HG03469 (cell line): ENCODE measurements at regions not wholly inside any gene's neighbourhood (a gene's known extent, or its start where the extent isn't known, plus 50 kb on each side); places are given as distances from the start of the nearest gene placed in this dataset.

Experiments
- ATAC-seq: cut with Tn5 transposase; IDR thresholded peaks from one replicate; pipeline ENCODE4 v1.9.1; 2021; ENCODE audit warnings: mild to moderate bottlenecking, moderate library complexity, moderate number of reproducible peaks; ENCODE audit not compliant: unreplicated experiment

DNA sequence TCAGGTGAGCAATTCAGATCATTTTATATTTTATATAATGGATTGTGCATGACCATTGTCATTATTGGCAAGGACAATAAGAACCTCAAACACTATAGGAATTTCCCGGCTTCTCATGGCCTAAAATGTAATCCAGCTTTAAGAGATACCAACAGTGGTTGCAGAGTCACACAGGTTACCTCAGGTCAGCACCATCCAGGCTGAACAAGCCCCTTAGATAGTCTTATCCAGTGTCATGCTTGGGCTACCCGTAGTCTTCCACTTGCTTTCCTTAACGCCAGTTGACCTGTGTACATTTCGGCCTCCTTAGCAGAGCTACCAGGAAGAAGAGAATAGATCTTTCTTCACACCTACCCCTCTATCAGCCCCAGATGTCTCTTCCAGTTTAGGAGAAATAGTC lies 293.3 kb upstream of the SYT4 start:
- no peak for ATAC-seq

DNA sequence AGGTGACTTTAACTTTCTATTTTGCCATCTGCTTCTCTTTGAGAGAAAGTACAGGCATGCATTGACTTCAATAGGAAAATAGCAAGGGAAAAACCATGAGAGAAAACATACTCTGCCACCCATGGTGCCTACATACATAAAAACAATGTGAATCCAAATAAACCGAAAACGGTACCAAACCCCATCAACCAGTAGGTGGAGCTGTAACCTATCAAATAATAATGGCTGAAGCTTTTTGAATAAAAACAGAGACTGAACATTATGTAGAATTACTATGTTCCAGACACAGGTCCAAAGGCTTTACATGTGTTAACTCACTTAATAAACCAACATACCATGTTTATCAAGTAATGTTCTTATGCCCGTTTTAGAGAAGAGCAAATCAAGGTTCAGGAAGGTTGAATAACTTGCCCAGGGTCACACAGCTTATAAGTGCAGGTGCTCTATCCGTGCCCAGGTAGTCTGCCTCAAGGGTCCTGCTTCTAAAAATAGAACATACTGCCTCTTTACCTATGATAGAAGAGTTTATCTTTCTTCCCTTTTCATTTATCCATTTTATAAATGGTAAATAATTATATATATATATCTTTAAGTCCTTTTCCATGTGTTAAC lies 293.9 kb upstream of the SYT4 start:
- peak; percentile 45 for ATAC-seq

DNA sequence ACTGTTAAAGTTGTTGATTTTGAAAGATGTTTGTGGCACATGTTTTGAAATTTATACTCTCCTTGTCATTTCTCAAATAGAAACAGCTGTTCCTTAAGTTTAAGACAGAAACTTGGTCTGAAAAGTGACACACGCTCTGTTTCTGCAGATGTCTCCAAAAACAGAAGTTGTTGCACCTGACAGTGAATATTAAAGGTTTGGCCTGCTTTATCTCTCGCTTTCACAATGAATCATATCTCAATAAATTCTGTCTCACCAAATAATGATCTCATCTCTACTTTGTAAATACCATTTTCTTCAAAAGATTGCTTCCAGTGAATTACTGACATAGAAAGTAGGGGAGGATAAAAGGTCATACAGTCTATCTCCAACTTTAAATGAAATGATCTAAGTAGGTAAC lies 294.9 kb upstream of the SYT4 start:
- peak; percentile 63 for ATAC-seq

DNA sequence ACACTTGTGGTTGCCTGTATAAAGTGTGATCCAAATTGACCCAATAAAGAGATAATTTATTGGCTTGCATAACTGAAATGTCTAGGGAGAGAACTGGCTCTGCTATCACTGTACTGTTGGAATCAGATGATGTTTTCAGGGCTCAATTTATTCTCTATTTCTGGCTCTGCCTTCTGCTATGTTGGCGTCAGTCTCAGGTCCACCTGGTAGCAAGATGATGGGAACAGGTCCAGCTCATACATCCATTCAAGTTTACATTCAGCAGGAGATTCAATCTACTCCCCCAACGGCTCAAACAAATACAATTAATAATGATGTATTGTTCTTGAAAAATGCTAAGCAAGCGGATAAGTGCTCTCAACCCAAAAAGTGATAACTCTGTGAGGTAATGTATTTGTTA lies 297.7 kb upstream of the SYT4 start:
- no peak for ATAC-seq

DNA sequence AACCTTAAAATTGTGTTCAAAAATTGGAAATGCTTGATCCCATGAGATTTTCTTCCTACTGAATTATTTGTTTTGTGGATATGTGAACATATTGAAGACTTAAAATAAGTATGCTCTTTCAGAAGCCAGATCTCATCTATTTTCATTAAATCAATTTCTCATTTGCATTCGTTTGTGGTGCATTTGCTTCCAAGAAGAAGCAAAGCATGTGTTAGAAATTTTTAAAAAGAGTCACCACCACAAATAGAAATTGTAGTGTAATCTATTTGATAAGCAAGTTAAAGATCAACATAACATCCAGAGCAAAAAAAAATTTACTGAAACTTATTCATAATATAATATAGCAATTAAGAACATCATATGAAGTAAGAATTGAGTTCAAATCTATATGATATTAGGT lies 300.9 kb upstream of the SYT4 start:
- no peak for ATAC-seq

DNA sequence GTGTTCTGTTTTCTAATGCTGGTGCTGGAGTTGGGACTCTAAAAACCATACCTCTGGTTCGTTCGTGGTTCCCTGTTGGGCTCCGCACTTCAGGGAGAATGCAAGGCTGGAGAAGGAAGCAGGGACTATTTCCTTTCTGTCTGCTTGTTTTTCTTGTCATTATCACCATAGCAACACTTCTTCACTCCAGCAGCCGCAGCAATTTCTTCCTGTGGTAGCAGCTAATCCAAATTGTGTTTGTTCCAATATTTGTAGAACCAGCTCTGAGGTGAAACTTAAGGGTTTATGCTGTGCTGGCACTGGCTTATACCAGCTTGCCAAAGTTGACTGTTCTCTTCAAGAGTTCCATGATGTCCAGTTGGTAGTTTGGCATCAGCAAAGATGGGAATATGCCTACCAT lies 301.4 kb upstream of the SYT4 start:
- ATAC-seq = no peak

DNA sequence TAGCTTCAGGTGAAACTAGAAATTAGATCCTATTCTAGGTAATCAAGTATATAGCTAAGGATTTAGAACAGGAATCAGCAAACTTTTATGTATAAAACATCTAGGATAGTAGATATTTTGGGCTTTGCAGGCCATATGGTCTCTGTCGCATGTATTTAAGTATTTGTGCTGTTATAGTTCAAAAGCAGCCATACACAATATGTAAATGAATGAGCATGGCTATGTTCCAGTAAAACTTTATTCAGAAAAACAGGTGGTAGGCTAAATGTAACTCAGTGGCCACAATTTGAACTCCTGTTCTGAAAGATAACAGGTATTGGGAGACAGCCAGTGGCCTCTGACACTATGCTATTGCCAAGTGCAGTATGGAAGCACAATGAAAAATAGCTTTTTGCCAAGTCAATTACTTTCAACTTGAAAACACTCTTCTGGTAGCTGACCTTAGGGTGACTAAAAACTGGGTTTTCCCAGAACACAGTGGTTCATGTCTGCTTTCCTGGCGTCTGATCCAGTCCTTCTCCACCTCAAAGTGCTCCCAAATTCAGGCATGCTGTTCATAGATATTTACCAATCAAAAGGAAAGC lies 304.7 kb upstream of the SYT4 start:
- no peak for ATAC-seq

DNA sequence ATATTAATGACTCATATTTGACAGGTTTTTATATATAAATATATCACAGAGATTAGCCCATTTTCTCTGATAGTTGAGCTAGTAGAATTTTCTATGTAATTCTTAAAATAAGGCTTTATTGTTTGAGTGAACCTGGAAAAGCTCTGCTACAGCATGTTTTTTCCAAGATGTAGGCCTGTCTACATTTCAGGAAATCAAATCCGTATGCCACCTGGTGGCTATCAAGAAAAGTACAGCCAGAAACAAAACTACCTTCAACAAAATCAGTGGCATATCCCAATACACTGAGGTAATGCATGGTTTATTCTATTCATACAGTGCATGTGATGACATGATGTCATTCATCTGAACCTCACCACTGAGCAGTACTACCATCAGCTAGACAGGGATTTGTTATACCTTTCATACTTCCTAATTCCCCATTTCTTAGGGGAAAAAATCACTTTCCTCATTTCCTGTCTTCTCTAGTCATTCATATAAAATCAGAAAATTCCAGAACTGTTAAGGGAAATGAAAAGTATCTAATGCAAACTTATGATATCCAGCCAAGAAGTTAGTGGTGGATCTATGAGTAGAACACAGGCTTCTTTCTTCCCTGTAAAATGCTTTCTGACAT lies 310.4 kb upstream of the SYT4 start:
- ATAC-seq = peak; percentile 86

DNA sequence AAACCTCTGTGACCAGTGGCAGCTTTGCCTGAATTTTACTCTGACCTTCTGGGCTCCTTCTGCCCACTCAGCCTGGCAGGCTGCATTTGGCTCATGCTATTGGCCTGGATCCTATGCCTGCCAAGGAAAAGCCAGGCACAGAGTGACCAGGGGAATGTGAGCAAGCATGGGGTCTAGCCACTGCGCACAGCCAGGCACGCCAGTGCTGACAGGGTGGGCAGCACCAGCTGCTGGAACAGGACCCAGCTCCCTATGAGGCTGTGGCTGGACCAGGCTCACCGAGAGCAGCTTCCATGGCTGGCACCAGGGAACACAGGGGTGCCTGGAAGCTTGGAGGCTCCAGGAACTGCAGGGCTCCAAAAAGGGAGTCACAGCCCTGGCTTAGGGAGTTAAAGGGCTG lies 311.5 kb upstream of the SYT4 start:
- ATAC-seq = no peak

DNA sequence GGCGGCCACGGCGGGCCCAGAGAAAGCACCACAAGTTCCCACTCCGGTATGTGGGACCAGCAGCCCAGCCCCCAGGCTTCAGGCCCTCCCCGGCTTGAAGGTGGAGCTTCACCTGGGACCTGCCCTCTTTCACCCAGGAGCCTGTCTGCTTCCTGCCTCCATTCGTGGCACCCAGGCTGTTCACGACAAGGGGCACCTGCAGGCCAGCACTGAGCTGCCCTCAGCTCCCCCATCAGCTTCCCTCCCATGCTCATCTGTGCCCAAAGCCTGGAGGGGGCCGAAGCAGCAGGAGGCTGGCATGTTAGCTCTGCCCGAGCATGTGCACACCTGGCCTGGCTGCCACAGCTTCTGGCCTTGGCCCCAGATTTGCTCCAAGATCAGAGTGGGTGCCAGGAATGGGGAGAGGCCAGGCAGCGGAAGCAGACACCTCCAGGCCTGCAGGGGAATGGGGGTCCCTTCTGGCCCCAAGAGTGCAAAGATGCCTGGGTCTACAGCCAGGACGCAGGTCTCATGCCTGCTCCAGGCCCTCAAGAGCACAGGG lies 312.4 kb upstream of the SYT4 start:
- no peak for ATAC-seq

DNA sequence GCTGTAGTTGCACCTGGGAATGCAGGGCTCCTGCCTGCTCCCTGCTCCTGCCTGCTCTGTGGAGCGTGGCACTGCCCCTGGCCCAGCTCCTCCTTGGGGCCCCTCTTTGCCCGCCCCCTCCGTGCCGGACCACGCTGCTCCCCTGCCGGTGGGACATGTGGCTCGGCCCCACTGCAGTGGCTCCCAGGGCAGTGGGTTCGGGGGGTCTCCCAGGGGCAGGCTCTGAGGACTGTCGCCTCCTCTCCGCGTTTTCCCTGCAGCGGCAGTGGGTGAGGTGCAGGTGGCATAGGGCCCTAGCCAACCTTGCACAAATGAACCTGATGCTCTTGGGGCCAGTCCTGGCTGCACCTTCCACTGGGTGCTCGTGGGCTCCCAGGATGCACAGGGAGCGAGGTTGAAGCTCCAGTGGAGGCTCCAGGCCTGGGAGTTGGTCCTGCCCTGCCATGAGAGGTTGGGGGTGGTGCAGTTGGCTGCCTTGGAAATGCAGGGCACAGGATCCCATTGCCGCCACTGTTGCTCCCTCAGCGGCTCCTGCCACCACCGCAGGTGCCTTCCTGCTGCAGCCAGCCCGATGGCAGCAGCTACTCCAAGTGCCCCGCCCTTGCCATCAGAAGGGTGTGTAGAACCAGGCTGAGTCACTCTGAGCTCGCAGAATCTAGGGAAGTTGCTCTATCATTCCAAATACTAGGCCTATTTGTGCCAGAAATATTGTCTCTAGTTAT lies 313.1 kb upstream of the SYT4 start:
- no peak for ATAC-seq

DNA sequence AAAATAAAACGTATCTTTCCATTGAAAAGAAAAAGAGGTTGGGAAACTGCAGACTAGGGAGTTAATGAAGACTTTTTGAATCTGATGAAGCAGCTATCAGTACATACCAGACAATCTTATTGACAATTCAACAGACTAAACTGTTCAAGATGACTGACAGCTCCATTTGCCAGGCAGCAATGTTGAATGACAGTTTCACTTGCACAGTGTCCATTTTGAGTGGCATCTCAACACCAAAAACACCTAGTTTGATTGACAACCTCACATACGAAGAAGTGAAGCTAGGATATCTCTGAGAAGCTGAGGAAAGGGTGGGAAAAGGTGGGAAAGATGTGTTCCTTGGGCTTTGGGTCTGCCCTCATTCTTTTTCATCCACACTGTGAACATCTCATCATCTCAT lies 315.0 kb upstream of the SYT4 start:
- ATAC-seq = no peak

DNA sequence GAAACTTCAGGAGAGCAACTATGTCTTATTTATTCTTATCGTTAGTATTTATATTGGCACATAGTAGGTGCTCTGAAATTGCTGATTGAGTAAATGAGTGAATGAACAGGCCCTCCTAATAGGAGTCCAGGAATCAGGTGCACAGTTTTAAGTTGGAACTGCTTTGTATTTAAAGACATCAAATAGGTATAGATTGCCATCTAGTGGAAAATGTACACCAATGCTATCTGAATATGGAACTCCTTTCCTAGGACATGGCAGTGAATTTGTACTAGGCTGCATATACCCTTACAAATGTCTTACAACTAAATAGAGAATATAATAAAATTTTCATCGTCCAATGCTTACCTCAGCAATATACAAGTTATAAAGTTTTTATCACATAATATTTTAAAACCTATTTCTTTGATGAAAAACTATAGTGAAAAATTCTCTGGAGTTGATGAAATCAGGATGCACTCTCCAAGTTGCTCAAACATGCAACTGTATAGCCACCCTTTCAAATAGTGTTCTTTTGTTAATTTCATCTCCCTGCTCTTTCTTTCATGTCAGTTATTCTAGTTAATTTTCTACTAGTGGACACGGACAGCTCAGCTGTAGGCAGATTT lies 318.9 kb upstream of the SYT4 start:
- peak; percentile 87 for ATAC-seq

DNA sequence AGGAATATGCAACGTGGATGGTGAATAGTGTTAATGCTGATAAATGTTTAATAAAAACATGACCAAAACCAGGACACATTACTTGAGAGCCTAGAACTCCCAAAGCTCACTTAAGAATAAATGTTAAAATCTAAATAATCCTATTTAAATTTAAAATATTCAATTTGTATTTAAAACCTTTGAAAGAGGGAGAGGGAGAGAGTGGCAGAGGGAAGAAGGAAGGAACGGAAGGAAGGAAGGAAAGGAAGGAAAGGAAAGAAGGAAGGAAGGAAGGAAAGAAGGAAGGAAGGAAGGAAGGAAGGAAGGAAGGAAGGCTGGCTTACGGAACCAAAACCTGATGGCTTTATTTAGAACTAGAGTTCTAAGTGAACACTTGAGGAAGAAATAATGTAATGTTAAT lies 324.1 kb upstream of the SYT4 start:
- ATAC-seq = no peak

DNA sequence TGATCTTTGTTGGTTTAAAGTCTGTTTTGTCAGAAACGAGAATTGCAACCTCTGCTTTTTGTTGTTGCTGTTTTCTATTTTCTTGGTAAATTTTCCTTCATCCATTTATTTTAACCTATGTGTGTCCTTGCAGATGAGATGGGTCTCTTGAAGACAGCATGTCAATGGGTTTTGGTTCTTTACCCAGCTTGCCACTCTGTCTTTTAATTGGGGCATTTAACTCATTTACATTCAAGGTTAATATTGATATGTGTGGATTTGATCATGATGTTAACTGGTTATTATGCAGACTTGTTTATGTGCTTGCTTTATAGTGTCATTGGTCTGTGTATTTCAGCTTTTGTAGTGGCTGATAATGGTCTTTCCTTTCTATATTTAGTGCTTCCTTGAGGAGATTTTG lies 327.9 kb upstream of the SYT4 start:
- ATAC-seq = no peak

DNA sequence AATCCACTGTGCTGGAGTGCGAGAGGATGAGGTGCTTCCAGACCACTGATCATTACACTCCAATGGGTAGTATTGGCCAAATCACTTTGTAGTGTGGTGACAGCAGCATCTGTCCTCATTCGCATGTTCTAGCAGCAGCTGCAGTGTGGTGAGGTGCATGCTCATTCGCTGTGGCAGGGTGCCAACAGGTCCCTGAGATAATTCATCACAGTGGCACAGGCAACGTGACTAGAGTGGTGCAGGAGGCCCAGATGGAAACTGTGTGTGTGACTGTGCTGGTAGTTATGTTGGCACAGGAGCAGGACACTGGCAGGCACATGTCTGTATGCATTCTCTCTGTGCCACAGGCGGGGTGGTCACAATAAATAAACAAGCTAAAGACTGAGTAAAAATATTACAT lies 329.5 kb upstream of the SYT4 start:
- ATAC-seq = no peak

DNA sequence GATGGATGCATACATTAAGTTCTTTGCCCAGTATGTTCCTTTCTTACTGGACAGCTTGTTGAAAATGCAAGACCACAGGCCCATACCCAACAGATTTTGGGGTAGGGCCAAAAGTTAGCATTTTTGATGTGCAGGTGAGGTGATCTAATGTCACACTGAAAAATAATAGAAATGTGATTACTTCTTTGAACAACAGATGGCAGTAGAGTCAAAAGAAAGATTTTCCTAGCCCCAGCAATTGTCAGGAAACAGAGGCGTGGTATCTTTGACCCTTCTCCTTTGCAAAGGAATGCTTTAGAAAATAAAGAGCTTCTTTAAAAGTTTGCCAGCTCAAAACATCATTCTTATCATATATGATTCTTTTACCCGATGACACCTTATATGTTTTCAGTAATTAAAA lies 343.6 kb upstream of the SYT4 start:
- peak; percentile 77 for ATAC-seq

DNA sequence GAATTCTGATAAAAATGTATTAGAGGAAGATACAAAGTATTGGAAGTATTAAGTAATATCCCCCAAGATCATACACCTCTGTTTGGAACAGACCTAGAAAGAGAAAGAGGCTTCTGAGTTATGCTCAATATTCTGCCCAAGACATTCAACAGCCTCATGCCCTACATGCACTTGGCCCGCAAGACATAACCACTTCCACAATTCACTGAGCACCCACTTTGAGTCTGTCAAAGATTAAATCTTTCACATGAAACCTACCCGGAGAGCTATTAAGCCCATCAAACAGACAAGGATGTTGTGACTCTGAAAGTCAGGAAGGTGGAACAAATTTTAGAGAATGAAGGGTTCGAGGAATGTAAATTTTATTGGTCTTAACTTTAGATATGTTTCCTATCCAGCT lies 344.7 kb upstream of the SYT4 start:
- ATAC-seq = no peak

DNA sequence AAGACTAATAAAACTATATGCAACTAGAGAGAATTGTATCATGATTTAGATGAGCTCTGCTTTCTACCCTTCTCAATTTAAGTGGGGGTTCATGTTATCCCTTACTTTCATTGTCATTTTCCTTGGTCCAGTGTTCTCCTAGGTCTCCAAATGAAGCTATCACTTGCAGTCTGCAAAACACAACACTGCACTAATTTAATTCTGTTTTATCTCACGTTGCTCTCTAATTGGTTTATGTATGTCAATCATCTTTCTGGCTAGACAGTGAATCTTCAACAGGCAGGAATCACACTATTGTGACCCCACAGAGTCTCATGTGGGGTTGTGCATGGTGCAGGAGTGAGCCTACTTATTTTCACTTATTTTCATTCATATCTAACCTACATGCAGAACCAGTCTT lies 348.3 kb upstream of the SYT4 start:
- no peak for ATAC-seq

DNA sequence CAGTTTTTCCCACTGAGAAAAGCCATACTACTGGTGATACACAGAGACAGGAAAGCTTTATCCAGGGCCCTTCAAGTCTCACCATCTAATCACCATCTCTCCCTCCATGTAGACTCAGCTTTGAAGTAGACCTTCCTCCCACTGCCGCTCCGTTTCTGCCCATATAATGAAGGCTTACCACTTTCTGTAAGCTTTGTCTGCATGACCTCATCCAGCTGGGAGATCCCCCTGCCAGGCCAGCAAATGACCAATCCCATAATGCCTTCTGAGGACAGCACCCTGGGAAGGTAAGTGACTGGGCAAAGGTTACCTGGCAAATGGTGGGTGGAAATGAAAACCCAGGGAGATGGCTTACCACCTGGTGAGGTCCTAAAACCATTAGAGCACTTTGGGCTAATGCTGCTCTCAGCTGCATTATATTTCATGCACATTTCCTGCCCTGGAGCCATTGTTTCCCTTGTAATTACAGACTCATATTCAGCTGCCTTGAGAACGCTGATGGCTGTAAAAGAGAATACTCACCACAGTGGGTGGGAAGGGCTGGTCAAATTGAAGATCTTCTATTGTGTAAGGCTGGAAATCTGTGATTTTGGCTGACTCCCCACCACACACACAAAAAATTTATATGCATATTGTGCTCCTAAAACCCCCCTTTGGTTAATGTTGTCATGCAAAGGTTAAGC lies 350.7 kb upstream of the SYT4 start:
- no peak for ATAC-seq

DNA sequence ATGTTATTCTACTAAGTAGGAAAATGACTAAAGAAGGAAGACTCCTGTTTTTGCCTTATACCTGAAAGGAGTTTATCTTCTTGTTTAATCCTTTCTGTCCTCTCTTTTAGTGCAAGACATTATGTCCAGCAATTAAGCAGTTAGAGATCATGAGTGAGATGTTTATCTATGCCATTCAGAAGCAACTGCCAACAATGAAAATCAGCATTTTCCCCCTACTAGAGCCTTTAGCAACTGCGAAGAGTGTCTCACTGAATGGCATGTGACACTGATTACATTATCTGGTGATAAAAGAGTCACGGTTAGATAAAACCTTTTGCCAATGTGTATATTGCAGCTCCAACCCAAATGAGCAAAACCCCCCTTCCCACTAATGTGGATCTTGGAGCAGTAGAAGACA lies 357.7 kb upstream of the SYT4 start:
- no peak for ATAC-seq
